ENCODE measurements at regions not wholly inside any gene's neighbourhood (a gene's known extent, or its start where the extent isn't known, plus 50 kb on each side); places are given as distances from the start of the nearest gene placed in this dataset.

DNA sequence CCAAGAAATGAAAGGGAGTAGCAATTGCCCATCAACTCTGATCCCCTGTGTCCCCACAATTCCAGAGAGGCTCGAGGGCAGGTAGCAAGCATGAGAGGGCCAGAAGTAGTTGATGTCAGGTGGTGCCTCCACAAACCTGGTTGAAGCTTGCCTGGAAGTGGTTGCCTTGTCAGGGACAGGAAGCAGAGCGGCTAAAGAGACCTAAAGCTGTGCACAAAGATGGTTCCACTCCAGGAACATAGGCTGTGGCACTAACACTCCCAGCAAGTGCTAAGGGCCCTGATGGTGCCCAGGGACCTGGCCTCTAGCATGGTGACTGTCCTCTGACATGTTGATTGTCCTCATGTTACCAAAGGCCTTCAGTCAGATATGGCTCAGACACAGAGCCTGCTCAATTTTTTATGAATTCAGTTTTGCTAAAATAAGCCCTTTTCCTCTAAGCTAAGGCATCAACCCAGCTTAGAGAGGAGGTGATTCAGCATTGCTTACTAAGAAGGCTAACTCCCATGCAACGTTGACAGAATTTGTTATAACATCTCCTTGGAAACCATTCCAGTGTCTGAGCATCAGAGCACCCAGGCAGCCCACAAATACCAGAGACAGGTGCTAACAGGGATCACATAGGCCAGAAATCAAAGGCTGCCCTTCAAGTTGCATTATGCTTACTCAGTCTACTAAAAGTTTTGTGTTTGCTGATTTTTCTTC lies 196.3 kb upstream of the ARHGAP20 start (continued):
- TF ChIP-seq ZNF219 (CRISPR knock-in tag; IDR thresholded peaks at IDR 0.05; ENCODE audit: borderline replicate concordance) (no peak), TP53 (CRISPR knock-in tag; IDR thresholded peaks at IDR 0.05) (no peak), ELF4 (CRISPR knock-in tag; IDR thresholded peaks at IDR 0.05; ENCODE audit: low read depth) (no peak), ZNF138 (CRISPR knock-in tag; conservative IDR thresholded peaks at IDR 0.05) (no peak), NFE2L1 (CRISPR knock-in tag; IDR thresholded peaks at IDR 0.05) (no peak), CREB1 (CRISPR knock-in tag; IDR thresholded peaks at IDR 0.05) (no peak), MYBL2 (CRISPR knock-in tag; IDR thresholded peaks at IDR 0.05) (no peak), EMX1 (CRISPR knock-in tag; IDR thresholded peaks at IDR 0.05) (no peak), ATF2 (CRISPR knock-in tag; IDR thresholded peaks at IDR 0.05; ENCODE audit: borderline replicate concordance, low read depth) (no peak)
- TF ChIP-seq, protein P1, sequence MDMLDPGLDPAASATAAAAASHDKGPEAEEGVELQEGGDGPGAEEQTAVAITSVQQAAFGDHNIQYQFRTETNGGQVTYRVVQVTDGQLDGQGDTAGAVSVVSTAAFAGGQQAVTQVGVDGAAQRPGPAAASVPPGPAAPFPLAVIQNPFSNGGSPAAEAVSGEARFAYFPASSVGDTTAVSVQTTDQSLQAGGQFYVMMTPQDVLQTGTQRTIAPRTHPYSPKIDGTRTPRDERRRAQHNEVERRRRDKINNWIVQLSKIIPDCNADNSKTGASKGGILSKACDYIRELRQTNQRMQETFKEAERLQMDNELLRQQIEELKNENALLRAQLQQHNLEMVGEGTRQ (CRISPR knock-in tag; IDR thresholded peaks at IDR 0.05): no peak
- TF ChIP-seq, protein P2, sequence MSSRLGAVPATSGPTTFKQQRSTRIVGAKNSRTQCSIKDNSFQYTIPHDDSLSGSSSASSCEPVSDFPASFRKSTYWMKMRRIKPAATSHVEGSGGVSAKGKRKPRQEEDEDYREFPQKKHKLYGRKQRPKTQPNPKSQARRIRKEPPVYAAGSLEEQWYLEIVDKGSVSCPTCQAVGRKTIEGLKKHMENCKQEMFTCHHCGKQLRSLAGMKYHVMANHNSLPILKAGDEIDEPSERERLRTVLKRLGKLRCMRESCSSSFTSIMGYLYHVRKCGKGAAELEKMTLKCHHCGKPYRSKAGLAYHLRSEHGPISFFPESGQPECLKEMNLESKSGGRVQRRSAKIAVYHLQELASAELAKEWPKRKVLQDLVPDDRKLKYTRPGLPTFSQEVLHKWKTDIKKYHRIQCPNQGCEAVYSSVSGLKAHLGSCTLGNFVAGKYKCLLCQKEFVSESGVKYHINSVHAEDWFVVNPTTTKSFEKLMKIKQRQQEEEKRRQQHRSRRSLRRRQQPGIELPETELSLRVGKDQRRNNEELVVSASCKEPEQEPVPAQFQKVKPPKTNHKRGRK (CRISPR knock-in tag; IDR thresholded peaks at IDR 0.05; ENCODE audit: borderline replicate concordance): no peak
- TF ChIP-seq, protein P3, sequence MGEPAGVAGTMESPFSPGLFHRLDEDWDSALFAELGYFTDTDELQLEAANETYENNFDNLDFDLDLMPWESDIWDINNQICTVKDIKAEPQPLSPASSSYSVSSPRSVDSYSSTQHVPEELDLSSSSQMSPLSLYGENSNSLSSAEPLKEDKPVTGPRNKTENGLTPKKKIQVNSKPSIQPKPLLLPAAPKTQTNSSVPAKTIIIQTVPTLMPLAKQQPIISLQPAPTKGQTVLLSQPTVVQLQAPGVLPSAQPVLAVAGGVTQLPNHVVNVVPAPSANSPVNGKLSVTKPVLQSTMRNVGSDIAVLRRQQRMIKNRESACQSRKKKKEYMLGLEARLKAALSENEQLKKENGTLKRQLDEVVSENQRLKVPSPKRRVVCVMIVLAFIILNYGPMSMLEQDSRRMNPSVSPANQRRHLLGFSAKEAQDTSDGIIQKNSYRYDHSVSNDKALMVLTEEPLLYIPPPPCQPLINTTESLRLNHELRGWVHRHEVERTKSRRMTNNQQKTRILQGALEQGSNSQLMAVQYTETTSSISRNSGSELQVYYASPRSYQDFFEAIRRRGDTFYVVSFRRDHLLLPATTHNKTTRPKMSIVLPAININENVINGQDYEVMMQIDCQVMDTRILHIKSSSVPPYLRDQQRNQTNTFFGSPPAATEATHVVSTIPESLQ (CRISPR knock-in tag; IDR thresholded peaks at IDR 0.05): no peak

GRCh38 chr11:110907629-110908028 lies 195.4 kb upstream of the ARHGAP20 start:
- ChIA-PET CTCF (no interaction called here), POLR2A (no interaction called here)
- Mint-ChIP-seq H3K9me3 (no peaks in the 10 kb centered on the region), H3K27ac (no peak overlapping the region), H3K36me3 (no peaks in the 10 kb centered on the region), H3K27me3 (ENCODE audit: low read depth) (no peaks in the 10 kb centered on the region), H3K4me1 (peaks cover 4% of the 10 kb centered on the region; the same call in 1 of the 2 replicates), H3K4me3 (no peak overlapping the region)
- ATAC-seq: no peak
- no peak for DNase-seq (ENCODE audit: low spot score)
- TF ChIP-seq MLX (CRISPR knock-in tag; IDR thresholded peaks at IDR 0.05) (no peak), ZNF671 (CRISPR knock-in tag; IDR thresholded peaks at IDR 0.05) (no peak), GTF2I (CRISPR knock-in tag; conservative IDR thresholded peaks at IDR 0.05) (no peak), EMX1 (CRISPR knock-in tag; IDR thresholded peaks at IDR 0.05) (no peak), GRHL2 (CRISPR knock-in tag; IDR thresholded peaks at IDR 0.05; ENCODE audit: insufficient replicate concordance, severe bottlenecking) (no peak), TP53 (CRISPR knock-in tag; IDR thresholded peaks at IDR 0.05) (no peak), ZMAT4 (CRISPR knock-in tag; IDR thresholded peaks at IDR 0.05) (no peak), ATF2 (CRISPR knock-in tag; IDR thresholded peaks at IDR 0.05; ENCODE audit: borderline replicate concordance, low read depth) (no peak), SMAD4 (CRISPR knock-in tag; IDR thresholded peaks at IDR 0.05) (no peak), STAT6 (CRISPR knock-in tag; conservative IDR thresholded peaks at IDR 0.05; ENCODE audit: low read depth) (no peak)
- TF ChIP-seq, protein P4, sequence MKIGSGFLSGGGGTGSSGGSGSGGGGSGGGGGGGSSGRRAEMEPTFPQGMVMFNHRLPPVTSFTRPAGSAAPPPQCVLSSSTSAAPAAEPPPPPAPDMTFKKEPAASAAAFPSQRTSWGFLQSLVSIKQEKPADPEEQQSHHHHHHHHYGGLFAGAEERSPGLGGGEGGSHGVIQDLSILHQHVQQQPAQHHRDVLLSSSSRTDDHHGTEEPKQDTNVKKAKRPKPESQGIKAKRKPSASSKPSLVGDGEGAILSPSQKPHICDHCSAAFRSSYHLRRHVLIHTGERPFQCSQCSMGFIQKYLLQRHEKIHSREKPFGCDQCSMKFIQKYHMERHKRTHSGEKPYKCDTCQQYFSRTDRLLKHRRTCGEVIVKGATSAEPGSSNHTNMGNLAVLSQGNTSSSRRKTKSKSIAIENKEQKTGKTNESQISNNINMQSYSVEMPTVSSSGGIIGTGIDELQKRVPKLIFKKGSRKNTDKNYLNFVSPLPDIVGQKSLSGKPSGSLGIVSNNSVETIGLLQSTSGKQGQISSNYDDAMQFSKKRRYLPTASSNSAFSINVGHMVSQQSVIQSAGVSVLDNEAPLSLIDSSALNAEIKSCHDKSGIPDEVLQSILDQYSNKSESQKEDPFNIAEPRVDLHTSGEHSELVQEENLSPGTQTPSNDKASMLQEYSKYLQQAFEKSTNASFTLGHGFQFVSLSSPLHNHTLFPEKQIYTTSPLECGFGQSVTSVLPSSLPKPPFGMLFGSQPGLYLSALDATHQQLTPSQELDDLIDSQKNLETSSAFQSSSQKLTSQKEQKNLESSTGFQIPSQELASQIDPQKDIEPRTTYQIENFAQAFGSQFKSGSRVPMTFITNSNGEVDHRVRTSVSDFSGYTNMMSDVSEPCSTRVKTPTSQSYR (CRISPR knock-in tag; IDR thresholded peaks at IDR 0.05): no peak
